ENCODE measurements at regions not wholly inside any gene's neighbourhood (a gene's known extent, or its start where the extent isn't known, plus 50 kb on each side); places are given as distances from the start of the nearest gene placed in this dataset.
"Not testable (repeated sequence)": the region's sequence is repeated elsewhere in the genome, so short reads cannot be mapped to it uniquely, and the experiment has no call there.

GRCh38 chr1:98113811-98114210, 193.0 kb upstream of the DPYD start:
- H3K4me3 ChIP-seq (ENCODE audit: low read depth, low read length): no peak overlapping the region
- no peak for DNase-seq (ENCODE audit: low read depth)
- no peak for TF ChIP-seq CTCF (IDR thresholded peaks at IDR 0.05; ENCODE audit: insufficient read depth, low read depth, low read length, missing control alignments)

GRCh38 chr1:98112626-98113025, 191.8 kb upstream of the DPYD start:
- H3K4me3 ChIP-seq (ENCODE audit: low read depth, low read length): no peak overlapping the region
- no peak for TF ChIP-seq CTCF (IDR thresholded peaks at IDR 0.05; ENCODE audit: insufficient read depth, low read depth, low read length, missing control alignments)
- no peak for DNase-seq (ENCODE audit: low read depth)

GRCh38 chr1:98110674-98111073, 189.8 kb upstream of the DPYD start:
- DNase-seq (ENCODE audit: low read depth): no peak
- TF ChIP-seq CTCF (IDR thresholded peaks at IDR 0.05; ENCODE audit: insufficient read depth, low read depth, low read length, missing control alignments): no peak
- H3K4me3 ChIP-seq (ENCODE audit: low read depth, low read length): no peak overlapping the region

GRCh38 chr1:98108378-98108777, 187.5 kb upstream of the DPYD start:
- not testable (repeated sequence) for DNase-seq (ENCODE audit: low read depth)

GRCh38 chr1:98107256-98107655, 186.4 kb upstream of the DPYD start:
- no peak for TF ChIP-seq CTCF (IDR thresholded peaks at IDR 0.05; ENCODE audit: insufficient read depth, low read depth, low read length, missing control alignments)
- no peak overlapping the region for H3K4me3 ChIP-seq (ENCODE audit: low read depth, low read length)
- DNase-seq (ENCODE audit: low read depth): no peak

More at GRCh38 chr1:98108378-98108777, 187.5 kb upstream of the DPYD start:
- not testable (repeated sequence) for H3K4me3 ChIP-seq (ENCODE audit: low read depth, low read length)

GRCh38 chr1:98104289-98104688, 183.5 kb upstream of the DPYD start:
- DNase-seq (ENCODE audit: low read depth): no peak
- TF ChIP-seq CTCF (IDR thresholded peaks at IDR 0.05; ENCODE audit: insufficient read depth, low read depth, low read length, missing control alignments): no peak
- no peak overlapping the region for H3K4me3 ChIP-seq (ENCODE audit: low read depth, low read length)

- no peak overlapping the region for H3K4me3 ChIP-seq (ENCODE audit: low read depth, low read length)
- DNase-seq (ENCODE audit: low read depth): no peak
- TF ChIP-seq CTCF (IDR thresholded peaks at IDR 0.05; ENCODE audit: insufficient read depth, low read depth, low read length, missing control alignments): no peak
Observed at GRCh38 chr1:98103617-98104285, 182.9 kb upstream of the DPYD start.

Data from GM12865 (cell line).